ENCODE measurements at regions not wholly inside any gene's neighbourhood (a gene's known extent, or its start where the extent isn't known, plus 50 kb on each side); places are given as distances from the start of the nearest gene placed in this dataset.

DNA sequence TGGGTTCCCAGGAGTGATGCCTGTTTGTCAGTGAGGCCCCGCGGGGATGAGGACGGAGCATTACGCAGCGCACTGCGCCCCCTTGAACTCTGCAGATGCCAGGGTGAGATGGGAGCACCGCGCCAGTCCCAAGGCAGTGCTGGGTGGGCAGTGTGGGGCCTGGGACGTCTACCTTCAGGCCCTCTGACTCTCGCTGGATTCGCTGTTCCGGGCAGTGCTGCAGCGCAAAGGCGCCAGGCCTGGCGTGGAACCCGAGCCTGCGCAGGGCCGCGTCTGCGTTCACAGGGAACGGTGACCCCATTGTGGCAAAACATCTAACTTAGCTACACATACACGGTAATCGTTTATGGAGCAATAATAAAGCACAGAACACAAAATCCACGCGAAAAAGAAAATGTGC lies 257.3 kb downstream of the QKI start:
- Mint-ChIP-seq H3K27ac (no peak overlapping the region), H3K27me3 (ENCODE audit: low read depth) (no peaks in the 10 kb centered on the region), H3K4me3 (no peak overlapping the region), H3K36me3 (ENCODE audit: insufficient read depth in 1 of 3, low read depth in 3 of 3) (no peaks in the 10 kb centered on the region; a peak in 1 of 7 replicates), H3K9me3 (peaks cover 2 to 3% of the 10 kb centered on the region in 2 experiments; a peak in 2 of 5 replicates), H3K4me1 (peaks cover 0 to 2% of the 10 kb centered on the region in 2 experiments; a peak in 2 of 4 replicates)
- Histone ChIP-seq H3K9ac (ENCODE audit: extremely low read depth, insufficient read length, low read length) (no peak overlapping the region), H4K8ac (replicated peaks; ENCODE audit: insufficient read length, low read depth, low read length) (no peak overlapping the region), H2AFZ (ENCODE audit: low read length) (no peak overlapping the region), H3K9me3 (ENCODE audit: control insufficient read depth, low read depth, low read length) (no peaks in the 10 kb centered on the region), H2BK12ac (ENCODE audit: insufficient read length, low read depth, low read length) (no peak overlapping the region), H4K91ac (ENCODE audit: insufficient read length, low read depth, low read length) (no peak overlapping the region), H3K18ac (ENCODE audit: insufficient read length, low read depth, low read length) (no peak overlapping the region), H4K5ac (ENCODE audit: insufficient read length, low read depth, low read length) (no peak overlapping the region), H2BK5ac (ENCODE audit: insufficient read length, low read length) (no peak overlapping the region), H3T11ph (ENCODE audit: low read length) (no peak overlapping the region), H3K56ac (ENCODE audit: insufficient read length, low read depth, low read length) (no peak overlapping the region), H4K20me1 (ENCODE audit: control insufficient read depth, insufficient read depth, insufficient read length) (no peaks in the 10 kb centered on the region), H2BK20ac (ENCODE audit: low read depth, low read length, poor library complexity, severe bottlenecking) (no peak overlapping the region), H3K4ac (ENCODE audit: low read depth, low read length) (no peak overlapping the region), H3K23ac (ENCODE audit: insufficient read length, low read depth, low read length) (no peak overlapping the region), H3K23me2 (ENCODE audit: insufficient read length, low read depth, low read length, poor library complexity, severe bottlenecking) (no peaks in the 10 kb centered on the region), H2AK5ac (ENCODE audit: insufficient read length, low read length) (no peak overlapping the region), H3K14ac (ENCODE audit: insufficient read depth, low read length) (no peak overlapping the region), H3K27me3 (ENCODE audit: insufficient read depth, low read length) (no peaks in the 10 kb centered on the region), H3K27ac (ENCODE audit: insufficient read length, low read depth, low read length) (no peak overlapping the region), H3K79me2 (ENCODE audit: insufficient read depth, low read length) (no peaks in the 10 kb centered on the region; the same call in 1 of the 2 replicates), H3K4me1 (ENCODE audit: insufficient read depth, low read length) (no peaks in the 10 kb centered on the region; the same call in 1 of the 2 replicates), H2BK120ac (ENCODE audit: low read depth, low read length, poor library complexity, severe bottlenecking) (no peak overlapping the region), H3K4me2 (ENCODE audit: insufficient read depth, insufficient read length, low read length) (no peak overlapping the region), H2BK15ac (ENCODE audit: low read depth, low read length) (no peak overlapping the region), H3K79me1 (ENCODE audit: insufficient read depth, low read depth, low read length, poor library complexity, severe bottlenecking) (no peaks in the 10 kb centered on the region)
- WGBS (ENCODE audit: extremely low coverage, insufficient read length, low lambda C conversion rate), result no CpG with 5 or more reads among the region's 25 CpGs
- TF ChIP-seq, protein P1, sequence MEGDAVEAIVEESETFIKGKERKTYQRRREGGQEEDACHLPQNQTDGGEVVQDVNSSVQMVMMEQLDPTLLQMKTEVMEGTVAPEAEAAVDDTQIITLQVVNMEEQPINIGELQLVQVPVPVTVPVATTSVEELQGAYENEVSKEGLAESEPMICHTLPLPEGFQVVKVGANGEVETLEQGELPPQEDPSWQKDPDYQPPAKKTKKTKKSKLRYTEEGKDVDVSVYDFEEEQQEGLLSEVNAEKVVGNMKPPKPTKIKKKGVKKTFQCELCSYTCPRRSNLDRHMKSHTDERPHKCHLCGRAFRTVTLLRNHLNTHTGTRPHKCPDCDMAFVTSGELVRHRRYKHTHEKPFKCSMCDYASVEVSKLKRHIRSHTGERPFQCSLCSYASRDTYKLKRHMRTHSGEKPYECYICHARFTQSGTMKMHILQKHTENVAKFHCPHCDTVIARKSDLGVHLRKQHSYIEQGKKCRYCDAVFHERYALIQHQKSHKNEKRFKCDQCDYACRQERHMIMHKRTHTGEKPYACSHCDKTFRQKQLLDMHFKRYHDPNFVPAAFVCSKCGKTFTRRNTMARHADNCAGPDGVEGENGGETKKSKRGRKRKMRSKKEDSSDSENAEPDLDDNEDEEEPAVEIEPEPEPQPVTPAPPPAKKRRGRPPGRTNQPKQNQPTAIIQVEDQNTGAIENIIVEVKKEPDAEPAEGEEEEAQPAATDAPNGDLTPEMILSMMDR (conservative IDR thresholded peaks at IDR 0.05), result no peak
- DNase-seq, result no peak

Data from H9 (cell line).